ENCODE measurements at regions not wholly inside any gene's neighbourhood (a gene's known extent, or its start where the extent isn't known, plus 50 kb on each side); places are given as distances from the start of the nearest gene placed in this dataset.

DNA sequence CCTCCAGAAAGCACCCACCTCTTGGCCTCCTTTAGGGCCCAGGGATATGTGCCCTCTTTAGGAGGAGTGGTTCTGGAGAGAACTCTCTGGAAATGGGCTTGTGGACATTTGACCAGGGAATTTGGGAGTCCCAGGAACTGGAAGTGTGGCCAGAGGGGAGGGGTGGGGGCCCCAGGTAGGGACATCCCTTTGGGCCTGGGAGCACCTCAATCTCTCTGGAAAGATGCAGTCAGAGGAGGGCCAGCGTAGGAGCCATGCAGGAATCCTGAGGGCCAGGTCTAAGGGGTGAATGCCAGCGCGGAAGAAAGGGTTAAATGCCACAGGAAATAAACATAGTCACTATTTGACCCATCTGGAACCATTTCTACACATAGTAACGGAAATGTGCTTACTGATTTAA is 50.3 kb upstream of the ITGA11 start:
- no peak for TF ChIP-seq HNF4A (conservative IDR thresholded peaks at IDR 0.05)
- no peak for TF ChIP-seq FOXA1 (IDR thresholded peaks at IDR 0.05)
- no peak for TF ChIP-seq SP1 (IDR thresholded peaks at IDR 0.05)
- no peak for TF ChIP-seq FOXA2 (IDR thresholded peaks at IDR 0.05)
- no peak for TF ChIP-seq RAD21 (IDR thresholded peaks at IDR 0.05)
- TF ChIP-seq CTCF (IDR thresholded peaks at IDR 0.05; ENCODE audit: low read depth, low read length, missing input control) = no peak
- TF ChIP-seq YY1 (IDR thresholded peaks at IDR 0.05) = no peak
- TF ChIP-seq, protein P1, sequence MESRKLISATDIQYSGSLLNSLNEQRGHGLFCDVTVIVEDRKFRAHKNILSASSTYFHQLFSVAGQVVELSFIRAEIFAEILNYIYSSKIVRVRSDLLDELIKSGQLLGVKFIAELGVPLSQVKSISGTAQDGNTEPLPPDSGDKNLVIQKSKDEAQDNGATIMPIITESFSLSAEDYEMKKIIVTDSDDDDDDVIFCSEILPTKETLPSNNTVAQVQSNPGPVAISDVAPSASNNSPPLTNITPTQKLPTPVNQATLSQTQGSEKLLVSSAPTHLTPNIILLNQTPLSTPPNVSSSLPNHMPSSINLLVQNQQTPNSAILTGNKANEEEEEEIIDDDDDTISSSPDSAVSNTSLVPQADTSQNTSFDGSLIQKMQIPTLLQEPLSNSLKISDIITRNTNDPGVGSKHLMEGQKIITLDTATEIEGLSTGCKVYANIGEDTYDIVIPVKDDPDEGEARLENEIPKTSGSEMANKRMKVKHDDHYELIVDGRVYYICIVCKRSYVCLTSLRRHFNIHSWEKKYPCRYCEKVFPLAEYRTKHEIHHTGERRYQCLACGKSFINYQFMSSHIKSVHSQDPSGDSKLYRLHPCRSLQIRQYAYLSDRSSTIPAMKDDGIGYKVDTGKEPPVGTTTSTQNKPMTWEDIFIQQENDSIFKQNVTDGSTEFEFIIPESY (IDR thresholded peaks at IDR 0.05) = no peak
- no peak for TF ChIP-seq NR2F2 (IDR thresholded peaks at IDR 0.05)
- no peak for TF ChIP-seq ATF3 (IDR thresholded peaks at IDR 0.05)
- TF ChIP-seq EGR1 (IDR thresholded peaks at IDR 0.05; ENCODE audit: low read depth in 2 of 2) = no peak
- no peak for TF ChIP-seq HNF4G (IDR thresholded peaks at IDR 0.05)
- no peak for TF ChIP-seq MAX (IDR thresholded peaks at IDR 0.05)
- TF ChIP-seq TAF1 (conservative IDR thresholded peaks at IDR 0.05) = no peak
- TF ChIP-seq GABPA (IDR thresholded peaks at IDR 0.05 in 1 of 2, conservative IDR thresholded peaks at IDR 0.05 in 1 of 2) = no peak
- no peak for TF ChIP-seq RXRA (IDR thresholded peaks at IDR 0.05)
- no peak overlapping the region for H3K4me3 ChIP-seq (ENCODE audit: low read depth in 1 of 3, low read length in 3 of 3)
- no peaks in the 10 kb centered on the region for H3K36me3 ChIP-seq (ENCODE audit: control insufficient read depth in 4 of 4, insufficient read depth in 3 of 4, low read depth in 1 of 4, low read length in 3 of 4)
- WGBS = 87% methylated on average over 4 of the region's 4 CpGs
- no peaks in the 10 kb centered on the region for H3K27me3 ChIP-seq (ENCODE audit: control insufficient read depth in 4 of 4, insufficient read depth in 4 of 4, low read length in 3 of 4)
- H3K9me3 ChIP-seq (ENCODE audit: control insufficient read depth in 4 of 4, low read length in 3 of 4) = no peaks in the 10 kb centered on the region
- no peak for DNase-seq (ENCODE audit: low spot score)
- H3K9ac ChIP-seq (ENCODE audit: low read depth in 1 of 2, low read length in 2 of 2) = no peak overlapping the region
- H3K4me1 ChIP-seq (ENCODE audit: control insufficient read depth in 4 of 4, insufficient read depth in 4 of 4, low read length in 3 of 4) = no peaks in the 10 kb centered on the region
- H3K27ac ChIP-seq (ENCODE audit: low read depth in 1 of 2, low read length in 2 of 2) = no peak overlapping the region

DNA sequence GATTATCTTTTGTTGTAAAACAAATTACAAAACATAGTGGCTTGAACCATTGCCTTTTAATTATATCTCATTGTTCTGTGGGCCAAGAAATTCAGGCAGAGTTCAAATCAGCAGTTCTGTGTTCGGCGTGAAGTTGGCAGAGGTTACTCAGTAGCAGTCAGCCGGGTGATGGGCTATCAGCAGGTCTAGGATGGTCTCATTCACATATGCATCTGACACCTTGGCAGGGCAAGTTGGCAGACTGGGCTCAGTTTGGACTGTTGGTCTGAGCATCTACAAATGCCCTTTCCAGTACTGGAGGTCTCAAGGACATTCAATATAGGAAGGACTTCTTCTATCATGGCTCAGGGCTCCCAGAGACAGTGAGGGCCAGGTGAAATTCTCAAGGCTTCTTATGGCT is 51.2 kb upstream of the ITGA11 start:
- H3K9me3 ChIP-seq (ENCODE audit: control insufficient read depth in 4 of 4, low read length in 3 of 4) = no peaks in the 10 kb centered on the region
- no peaks in the 10 kb centered on the region for H3K36me3 ChIP-seq (ENCODE audit: control insufficient read depth in 4 of 4, insufficient read depth in 3 of 4, low read depth in 1 of 4, low read length in 3 of 4)
- DNase-seq (ENCODE audit: low spot score) = no peak
- H3K27me3 ChIP-seq (ENCODE audit: control insufficient read depth in 4 of 4, insufficient read depth in 4 of 4, low read length in 3 of 4) = no peaks in the 10 kb centered on the region
- H3K9ac ChIP-seq (ENCODE audit: low read depth in 1 of 2, low read length in 2 of 2) = no peak overlapping the region
- no peak overlapping the region for H3K27ac ChIP-seq (ENCODE audit: low read depth in 1 of 2, low read length in 2 of 2)
- H3K4me3 ChIP-seq (ENCODE audit: low read depth in 1 of 3, low read length in 3 of 3) = no peak overlapping the region
- H3K4me1 ChIP-seq (ENCODE audit: control insufficient read depth in 4 of 4, insufficient read depth in 4 of 4, low read length in 3 of 4) = no peaks in the 10 kb centered on the region
- WGBS = 87% methylated on average over 3 of the region's 3 CpGs
- TF ChIP-seq FOXA1 (IDR thresholded peaks at IDR 0.05) (no peak), NR2F2 (IDR thresholded peaks at IDR 0.05) (no peak), MAX (IDR thresholded peaks at IDR 0.05) (no peak), ATF3 (IDR thresholded peaks at IDR 0.05) (no peak), JUND (IDR thresholded peaks at IDR 0.05) (no peak), SP1 (IDR thresholded peaks at IDR 0.05) (no peak), YY1 (IDR thresholded peaks at IDR 0.05) (no peak), HNF4A (conservative IDR thresholded peaks at IDR 0.05) (no peak), RXRA (IDR thresholded peaks at IDR 0.05) (no peak), TAF1 (conservative IDR thresholded peaks at IDR 0.05) (no peak), FOXA2 (IDR thresholded peaks at IDR 0.05) (no peak), GABPA (IDR thresholded peaks at IDR 0.05 in 1 of 2, conservative IDR thresholded peaks at IDR 0.05 in 1 of 2) (no peak), HNF4G (IDR thresholded peaks at IDR 0.05) (no peak), EGR1 (IDR thresholded peaks at IDR 0.05; ENCODE audit: low read depth in 2 of 2) (no peak)
- TF ChIP-seq, protein P2, sequence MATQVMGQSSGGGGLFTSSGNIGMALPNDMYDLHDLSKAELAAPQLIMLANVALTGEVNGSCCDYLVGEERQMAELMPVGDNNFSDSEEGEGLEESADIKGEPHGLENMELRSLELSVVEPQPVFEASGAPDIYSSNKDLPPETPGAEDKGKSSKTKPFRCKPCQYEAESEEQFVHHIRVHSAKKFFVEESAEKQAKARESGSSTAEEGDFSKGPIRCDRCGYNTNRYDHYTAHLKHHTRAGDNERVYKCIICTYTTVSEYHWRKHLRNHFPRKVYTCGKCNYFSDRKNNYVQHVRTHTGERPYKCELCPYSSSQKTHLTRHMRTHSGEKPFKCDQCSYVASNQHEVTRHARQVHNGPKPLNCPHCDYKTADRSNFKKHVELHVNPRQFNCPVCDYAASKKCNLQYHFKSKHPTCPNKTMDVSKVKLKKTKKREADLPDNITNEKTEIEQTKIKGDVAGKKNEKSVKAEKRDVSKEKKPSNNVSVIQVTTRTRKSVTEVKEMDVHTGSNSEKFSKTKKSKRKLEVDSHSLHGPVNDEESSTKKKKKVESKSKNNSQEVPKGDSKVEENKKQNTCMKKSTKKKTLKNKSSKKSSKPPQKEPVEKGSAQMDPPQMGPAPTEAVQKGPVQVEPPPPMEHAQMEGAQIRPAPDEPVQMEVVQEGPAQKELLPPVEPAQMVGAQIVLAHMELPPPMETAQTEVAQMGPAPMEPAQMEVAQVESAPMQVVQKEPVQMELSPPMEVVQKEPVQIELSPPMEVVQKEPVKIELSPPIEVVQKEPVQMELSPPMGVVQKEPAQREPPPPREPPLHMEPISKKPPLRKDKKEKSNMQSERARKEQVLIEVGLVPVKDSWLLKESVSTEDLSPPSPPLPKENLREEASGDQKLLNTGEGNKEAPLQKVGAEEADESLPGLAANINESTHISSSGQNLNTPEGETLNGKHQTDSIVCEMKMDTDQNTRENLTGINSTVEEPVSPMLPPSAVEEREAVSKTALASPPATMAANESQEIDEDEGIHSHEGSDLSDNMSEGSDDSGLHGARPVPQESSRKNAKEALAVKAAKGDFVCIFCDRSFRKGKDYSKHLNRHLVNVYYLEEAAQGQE (IDR thresholded peaks at IDR 0.05) = no peak
- TF ChIP-seq, protein P1 (IDR thresholded peaks at IDR 0.05) = no peak
